Naive B cell (primary cell): ENCODE measurements at regions not wholly inside any gene's neighbourhood (a gene's known extent, or its start where the extent isn't known, plus 50 kb on each side); places are given as distances from the start of the nearest gene placed in this dataset.

Source experiments
- ATAC-seq, 2 donors: fragments of 150-1000 bp; cut with Tn5 transposase; 2 replicates each; pipeline ENCODE4 v1.10.0; 2021; ENCODE audit warnings: low read depth in 2 of 2, mild to moderate bottlenecking in 2 of 2, moderate library complexity in 2 of 2
- DNase-seq: peaks from one replicate; pipeline ENCODE4 v3.0.0; 2022
- H3K27ac Mint-ChIP-seq, 6 donors: one replicate each; pipeline ENCODE4 v1.8.0; 2020 to 2022; ENCODE audit warnings: mild to moderate bottlenecking in 6 of 6, mixed read lengths in 6 of 6, moderate library complexity in 5 of 6, inconsistent platforms in 2 of 6
- H3K27me3 Mint-ChIP-seq, 3 donors: one replicate each; pipeline ENCODE4 v1.8.0; 2021 to 2022; ENCODE audit warnings: mixed read lengths in 3 of 3, mild to moderate bottlenecking in 1 of 3
- H3K36me3 Mint-ChIP-seq, 2 donors: one replicate each; pipeline ENCODE4 v1.8.0; 2020 to 2022; ENCODE audit warnings: mixed read lengths in 2 of 2, inconsistent platforms in 1 of 2, mild to moderate bottlenecking in 1 of 2
- H3K4me1 Mint-ChIP-seq, 3 donors: one replicate each; pipeline ENCODE4 v1.8.0; 2020 to 2022; ENCODE audit warnings: mixed read lengths in 3 of 3, inconsistent platforms in 1 of 3, mild to moderate bottlenecking in 1 of 3, moderate library complexity in 1 of 3
- H3K4me3 Mint-ChIP-seq, 8 donors: one replicate each; pipeline ENCODE4 v1.8.0; 2020 to 2022; ENCODE audit warnings: mild to moderate bottlenecking in 8 of 8, mixed read lengths in 8 of 8, moderate library complexity in 8 of 8, inconsistent platforms in 2 of 8
- H3K9me3 Mint-ChIP-seq, 7 donors: one replicate each; pipeline ENCODE4 v1.8.0; 2020 to 2022; ENCODE audit warnings: mixed read lengths in 7 of 7, mild to moderate bottlenecking in 5 of 7, inconsistent platforms in 2 of 7, moderate library complexity in 1 of 7

GRCh38 chr10:129341087-129341486 is 126.0 kb upstream of the MGMT start:
- Mint-ChIP-seq H3K4me3 (no peak overlapping the region), H3K9me3 (peaks cover 0 to 3% (median 0%) of the 10 kb centered on the region in 7 donors), H3K27ac (no peak overlapping the region), H3K36me3 (no peaks in the 10 kb centered on the region), H3K4me1 (no peaks in the 10 kb centered on the region), H3K27me3 (peaks cover 0 to 10% (median 0%) of the 10 kb centered on the region in 3 donors)
- DNase-seq (no peak), ATAC-seq (no peak)

- peaks cover 0 to 3% (median 0%) of the 10 kb centered on the region in 7 donors for H3K9me3 Mint-ChIP-seq
- no peaks in the 10 kb centered on the region for H3K36me3 Mint-ChIP-seq
- peaks cover 0 to 10% (median 0%) of the 10 kb centered on the region in 3 donors for H3K27me3 Mint-ChIP-seq
- no peak for DNase-seq
- no peak overlapping the region for H3K27ac Mint-ChIP-seq
- no peak for ATAC-seq
- H3K4me3 Mint-ChIP-seq = no peak overlapping the region
- no peaks in the 10 kb centered on the region for H3K4me1 Mint-ChIP-seq
Measured at GRCh38 chr10:129342385-129342784, 124.7 kb upstream of the MGMT start.

- H3K36me3 Mint-ChIP-seq = no peaks in the 10 kb centered on the region
- DNase-seq (no peak), ATAC-seq (no peak)
- peaks cover 0 to 3% (median 0%) of the 10 kb centered on the region in 7 donors for H3K9me3 Mint-ChIP-seq
- peaks cover 0 to 10% (median 0%) of the 10 kb centered on the region in 3 donors for H3K27me3 Mint-ChIP-seq
- H3K27ac Mint-ChIP-seq = no peak overlapping the region
- H3K4me3 Mint-ChIP-seq = no peak overlapping the region
- H3K4me1 Mint-ChIP-seq = no peaks in the 10 kb centered on the region
Measured at GRCh38 chr10:129343141-129343540, 123.9 kb upstream of the MGMT start.

GRCh38 chr10:129344103-129344502 is 122.9 kb upstream of the MGMT start:
- Mint-ChIP-seq H3K9me3 (peaks cover 0 to 3% (median 0%) of the 10 kb centered on the region in 7 donors), H3K4me3 (no peak overlapping the region), H3K27ac (no peak overlapping the region), H3K4me1 (no peaks in the 10 kb centered on the region), H3K27me3 (peaks cover 0 to 6% (median 0%) of the 10 kb centered on the region in 3 donors), H3K36me3 (no peaks in the 10 kb centered on the region)
- ATAC-seq (no peak), DNase-seq (no peak)

- no peak overlapping the region for H3K27ac Mint-ChIP-seq
- H3K4me1 Mint-ChIP-seq = no peaks in the 10 kb centered on the region
- H3K4me3 Mint-ChIP-seq = no peak overlapping the region
- H3K36me3 Mint-ChIP-seq = no peaks in the 10 kb centered on the region
- H3K9me3 Mint-ChIP-seq = peaks cover 0 to 3% (median 0%) of the 10 kb centered on the region in 7 donors
- ATAC-seq (no peak), DNase-seq (no peak)
- peaks cover 0 to 7% (median 4%) of the 10 kb centered on the region in 3 donors for H3K27me3 Mint-ChIP-seq
Measured at GRCh38 chr10:129344731-129345355, 122.2 kb upstream of the MGMT start.

GRCh38 chr10:129345763-129346162 is 121.3 kb upstream of the MGMT start:
- ATAC-seq (no peak), DNase-seq (no peak)
- Mint-ChIP-seq H3K27ac (no peak overlapping the region), H3K9me3 (peaks cover 0 to 3% (median 0%) of the 10 kb centered on the region in 7 donors), H3K4me3 (no peak overlapping the region), H3K36me3 (no peaks in the 10 kb centered on the region), H3K4me1 (no peaks in the 10 kb centered on the region), H3K27me3 (peaks cover 0 to 7% (median 4%) of the 10 kb centered on the region in 3 donors)

GRCh38 chr10:129350690-129351089 is 116.4 kb upstream of the MGMT start:
- Mint-ChIP-seq H3K9me3 (peaks cover 0 to 14% (median 8%) of the 10 kb centered on the region in 7 donors), H3K27me3 (peaks cover 0 to 8% (median 7%) of the 10 kb centered on the region in 3 donors), H3K4me1 (no peaks in the 10 kb centered on the region), H3K27ac (no peak overlapping the region), H3K4me3 (no peak overlapping the region), H3K36me3 (no peaks in the 10 kb centered on the region)
- no peak for DNase-seq
- ATAC-seq = no peak

- H3K4me3 Mint-ChIP-seq = no peak overlapping the region
- DNase-seq = no peak
- H3K27ac Mint-ChIP-seq = no peak overlapping the region
- H3K36me3 Mint-ChIP-seq = no peaks in the 10 kb centered on the region
- ATAC-seq = no peak
- peaks cover 0 to 31% (median 17%) of the 10 kb centered on the region in 7 donors for H3K9me3 Mint-ChIP-seq
- peaks cover 0 to 14% (median 7%) of the 10 kb centered on the region in 3 donors for H3K27me3 Mint-ChIP-seq
- H3K4me1 Mint-ChIP-seq = no peaks in the 10 kb centered on the region
Measured at GRCh38 chr10:129353101-129353500, 113.9 kb upstream of the MGMT start.

- no peaks in the 10 kb centered on the region for H3K36me3 Mint-ChIP-seq
- H3K4me3 Mint-ChIP-seq = no peak overlapping the region
- no peaks in the 10 kb centered on the region for H3K4me1 Mint-ChIP-seq
- H3K9me3 Mint-ChIP-seq = peaks cover 5 to 18% (median 11%) of the 10 kb centered on the region in 7 donors
- no peak overlapping the region for H3K27ac Mint-ChIP-seq
- DNase-seq (no peak), ATAC-seq (no peak)
- H3K27me3 Mint-ChIP-seq = peaks cover 0 to 16% (median 6%) of the 10 kb centered on the region in 3 donors
Measured at GRCh38 chr10:129360046-129360445, 107.0 kb upstream of the MGMT start.

GRCh38 chr10:129361676-129362376 is 105.2 kb upstream of the MGMT start:
- peak overlapping the region in 1 of 8 donors; percentile 31 for H3K4me3 Mint-ChIP-seq
- peaks cover 0 to 6% (median 5%) of the 10 kb centered on the region in 7 donors for H3K9me3 Mint-ChIP-seq
- H3K4me1 Mint-ChIP-seq = no peaks in the 10 kb centered on the region
- H3K27me3 Mint-ChIP-seq = peaks cover 0 to 16% (median 6%) of the 10 kb centered on the region in 3 donors
- DNase-seq = no peak
- no peak for ATAC-seq
- H3K27ac Mint-ChIP-seq = no peak overlapping the region
- H3K36me3 Mint-ChIP-seq = no peaks in the 10 kb centered on the region

GRCh38 chr10:129364949-129365348 is 102.1 kb upstream of the MGMT start:
- Mint-ChIP-seq H3K27me3 (peaks cover 6 to 24% (median 6%) of the 10 kb centered on the region in 3 donors), H3K9me3 (peaks cover 0 to 5% (median 0%) of the 10 kb centered on the region in 7 donors), H3K4me1 (no peaks in the 10 kb centered on the region), H3K4me3 (no peak overlapping the region), H3K27ac (no peak overlapping the region), H3K36me3 (no peaks in the 10 kb centered on the region)
- ATAC-seq = no peak
- no peak for DNase-seq

- ATAC-seq (no peak), DNase-seq (no peak)
- H3K36me3 Mint-ChIP-seq = no peaks in the 10 kb centered on the region
- H3K27ac Mint-ChIP-seq = peak overlapping the region in 1 of 6 donors; percentile 81
- peaks cover 0 to 5% (median 0%) of the 10 kb centered on the region in 7 donors for H3K9me3 Mint-ChIP-seq
- H3K4me1 Mint-ChIP-seq = no peaks in the 10 kb centered on the region
- H3K4me3 Mint-ChIP-seq = no peak overlapping the region
- peaks cover 6 to 24% (median 6%) of the 10 kb centered on the region in 3 donors for H3K27me3 Mint-ChIP-seq
Measured at GRCh38 chr10:129365767-129366402, 101.2 kb upstream of the MGMT start.

GRCh38 chr10:129366450-129366849 is 100.6 kb upstream of the MGMT start:
- Mint-ChIP-seq H3K9me3 (peaks cover 0 to 5% (median 0%) of the 10 kb centered on the region in 7 donors), H3K27ac (no peak overlapping the region), H3K4me1 (no peaks in the 10 kb centered on the region), H3K27me3 (peaks cover 6 to 27% (median 11%) of the 10 kb centered on the region in 3 donors), H3K36me3 (no peaks in the 10 kb centered on the region), H3K4me3 (no peak overlapping the region)
- ATAC-seq = no peak
- DNase-seq = no peak
